Adrenal gland (tissue), 5 donors: ENCODE measurements at regions not wholly inside any gene's neighbourhood (a gene's known extent, or its start where the extent isn't known, plus 50 kb on each side); places are given as distances from the start of the nearest gene placed in this dataset.

Experiments
- POLR2A ChIP-seq, 2 donors: fragments of 450-650 bp; IDR thresholded peaks; one replicate each; pipeline ENCODE4 v1.6.1; 2017; ENCODE audit warnings: antibody characterized with exemption in 2 of 2, mild to moderate bottlenecking in 2 of 2, moderate library complexity in 1 of 2
- TF ChIP-seq, protein P1 (sequence below), 6 experiments: fragments of 450-650 bp in 4 of 6; fragments of 200-600 bp in 2 of 6; sonication (generic) in 1 of 6; IDR thresholded peaks; 1 replicate in 5 of 6; 2 replicates in 1 of 6; pipeline versions ENCODE4 v1.5.1 to v1.8.0; 2016 to 2021; ENCODE audit warnings: antibody characterized with exemption in 6 of 6, mild to moderate bottlenecking in 2 of 6, moderate library complexity in 1 of 6
- donor health status: DM: no; HTN: no; CAD: no.

- TF ChIP-seq POLR2A (IDR thresholded peaks at IDR 0.05), result no peak
- TF ChIP-seq, protein P1, sequence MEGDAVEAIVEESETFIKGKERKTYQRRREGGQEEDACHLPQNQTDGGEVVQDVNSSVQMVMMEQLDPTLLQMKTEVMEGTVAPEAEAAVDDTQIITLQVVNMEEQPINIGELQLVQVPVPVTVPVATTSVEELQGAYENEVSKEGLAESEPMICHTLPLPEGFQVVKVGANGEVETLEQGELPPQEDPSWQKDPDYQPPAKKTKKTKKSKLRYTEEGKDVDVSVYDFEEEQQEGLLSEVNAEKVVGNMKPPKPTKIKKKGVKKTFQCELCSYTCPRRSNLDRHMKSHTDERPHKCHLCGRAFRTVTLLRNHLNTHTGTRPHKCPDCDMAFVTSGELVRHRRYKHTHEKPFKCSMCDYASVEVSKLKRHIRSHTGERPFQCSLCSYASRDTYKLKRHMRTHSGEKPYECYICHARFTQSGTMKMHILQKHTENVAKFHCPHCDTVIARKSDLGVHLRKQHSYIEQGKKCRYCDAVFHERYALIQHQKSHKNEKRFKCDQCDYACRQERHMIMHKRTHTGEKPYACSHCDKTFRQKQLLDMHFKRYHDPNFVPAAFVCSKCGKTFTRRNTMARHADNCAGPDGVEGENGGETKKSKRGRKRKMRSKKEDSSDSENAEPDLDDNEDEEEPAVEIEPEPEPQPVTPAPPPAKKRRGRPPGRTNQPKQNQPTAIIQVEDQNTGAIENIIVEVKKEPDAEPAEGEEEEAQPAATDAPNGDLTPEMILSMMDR (IDR thresholded peaks at IDR 0.05), result no peak
Observed at GRCh38 chr11:109971184-109971523, 122.0 kb upstream of the ZC3H12C start.
